ENCODE measurements at regions not wholly inside any gene's neighbourhood (a gene's known extent, or its start where the extent isn't known, plus 50 kb on each side); places are given as distances from the start of the nearest gene placed in this dataset.

- TF ChIP-seq USF2 (IDR thresholded peaks at IDR 0.05; ENCODE audit: low read depth, low read length) (no peak), RAD21 (IDR thresholded peaks at IDR 0.05; ENCODE audit: low read length) (no peak), FOS (IDR thresholded peaks at IDR 0.05; ENCODE audit: low read depth, low read length) (no peak), CTCF (conservative IDR thresholded peaks at IDR 0.05; ENCODE audit: low read depth, low read length) (no peak), MXI1 (IDR thresholded peaks at IDR 0.05; ENCODE audit: borderline replicate concordance, low read depth, low read length) (no peak)
Observed at GRCh38 chr22:47615051-47615450, 852.6 kb downstream of the TBC1D22A start.

Measured in IMR-90 (cell line).